ENCODE measurements at regions not wholly inside any gene's neighbourhood (a gene's known extent, or its start where the extent isn't known, plus 50 kb on each side); places are given as distances from the start of the nearest gene placed in this dataset.

DNA sequence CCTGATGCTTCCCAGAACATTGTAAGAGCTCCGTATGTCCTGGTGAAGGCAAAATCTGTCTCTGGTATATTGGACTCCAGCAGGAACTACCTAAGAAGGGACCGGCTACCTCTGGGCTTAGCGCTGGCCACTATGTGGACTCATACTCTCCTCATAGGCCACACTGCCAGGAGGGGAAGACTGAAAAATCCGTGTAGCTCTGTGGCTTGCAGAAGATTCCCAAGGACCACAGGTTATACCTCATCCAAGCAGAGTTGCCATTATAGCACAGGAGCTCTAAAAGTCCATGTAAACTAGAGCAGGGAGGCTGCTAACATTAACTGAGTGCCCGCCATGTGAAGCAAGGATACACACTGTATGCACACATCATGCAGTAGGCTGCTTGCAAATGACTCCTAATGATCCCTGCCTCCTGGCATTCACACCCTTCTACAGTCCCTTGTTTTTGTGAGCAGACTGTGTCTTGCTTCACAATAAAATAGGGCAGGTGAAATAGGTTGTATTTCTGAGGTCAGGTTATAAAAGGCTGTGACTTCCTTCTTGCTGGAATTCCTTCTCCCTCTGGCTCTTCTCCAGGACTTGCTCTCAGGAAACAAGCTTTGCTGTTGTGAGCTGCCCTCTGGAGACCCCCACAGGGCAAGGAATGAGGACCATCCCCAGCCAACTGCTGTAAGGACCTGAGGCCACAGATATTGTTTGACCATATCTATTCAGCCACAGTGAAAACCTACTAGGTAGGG is 192.6 kb upstream of the UBL3 start:
- no peaks in the 10 kb centered on the region for H3K36me3 Mint-ChIP-seq (ENCODE audit: unreplicated experiment)
- H3K4me3 Mint-ChIP-seq (ENCODE audit: unreplicated experiment) = no peak overlapping the region
- no peaks in the 10 kb centered on the region for H3K9me3 Mint-ChIP-seq (ENCODE audit: unreplicated experiment)
- H3K27ac Mint-ChIP-seq (ENCODE audit: unreplicated experiment) = no peak overlapping the region
- DNase-seq (ENCODE audit: extremely low spot score, unreplicated experiment) = peak; percentile 46
- peaks cover 5% of the 10 kb centered on the region for H3K4me1 Mint-ChIP-seq (ENCODE audit: unreplicated experiment)
- TF ChIP-seq, protein P1, sequence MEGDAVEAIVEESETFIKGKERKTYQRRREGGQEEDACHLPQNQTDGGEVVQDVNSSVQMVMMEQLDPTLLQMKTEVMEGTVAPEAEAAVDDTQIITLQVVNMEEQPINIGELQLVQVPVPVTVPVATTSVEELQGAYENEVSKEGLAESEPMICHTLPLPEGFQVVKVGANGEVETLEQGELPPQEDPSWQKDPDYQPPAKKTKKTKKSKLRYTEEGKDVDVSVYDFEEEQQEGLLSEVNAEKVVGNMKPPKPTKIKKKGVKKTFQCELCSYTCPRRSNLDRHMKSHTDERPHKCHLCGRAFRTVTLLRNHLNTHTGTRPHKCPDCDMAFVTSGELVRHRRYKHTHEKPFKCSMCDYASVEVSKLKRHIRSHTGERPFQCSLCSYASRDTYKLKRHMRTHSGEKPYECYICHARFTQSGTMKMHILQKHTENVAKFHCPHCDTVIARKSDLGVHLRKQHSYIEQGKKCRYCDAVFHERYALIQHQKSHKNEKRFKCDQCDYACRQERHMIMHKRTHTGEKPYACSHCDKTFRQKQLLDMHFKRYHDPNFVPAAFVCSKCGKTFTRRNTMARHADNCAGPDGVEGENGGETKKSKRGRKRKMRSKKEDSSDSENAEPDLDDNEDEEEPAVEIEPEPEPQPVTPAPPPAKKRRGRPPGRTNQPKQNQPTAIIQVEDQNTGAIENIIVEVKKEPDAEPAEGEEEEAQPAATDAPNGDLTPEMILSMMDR (IDR thresholded peaks at IDR 0.05) = no peak
- no peaks in the 10 kb centered on the region for H3K27me3 Mint-ChIP-seq (ENCODE audit: unreplicated experiment)

DNA sequence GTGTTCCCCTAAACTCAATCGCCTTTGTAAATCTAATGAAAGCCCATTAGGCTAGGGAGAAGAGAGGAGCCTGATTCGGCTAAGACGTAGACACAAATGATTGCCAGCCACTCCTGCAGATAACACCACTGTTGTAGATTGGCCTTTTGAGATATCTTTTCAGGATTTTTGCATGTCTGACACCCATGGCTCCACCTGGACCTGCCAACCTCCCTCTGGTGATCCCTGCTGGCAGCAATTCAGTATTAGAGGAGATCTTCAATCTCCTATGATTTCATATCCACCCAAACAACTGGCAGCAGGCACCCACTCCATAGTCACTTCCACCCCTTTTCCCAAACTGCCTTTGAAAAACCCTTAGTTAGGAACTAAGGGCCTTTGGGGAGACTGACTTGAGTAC is 191.9 kb upstream of the UBL3 start:
- H3K9me3 Mint-ChIP-seq (ENCODE audit: unreplicated experiment) = no peaks in the 10 kb centered on the region
- DNase-seq (ENCODE audit: extremely low spot score, unreplicated experiment) = no peak
- H3K4me1 Mint-ChIP-seq (ENCODE audit: unreplicated experiment) = peaks cover 8% of the 10 kb centered on the region
- H3K27me3 Mint-ChIP-seq (ENCODE audit: unreplicated experiment) = no peaks in the 10 kb centered on the region
- TF ChIP-seq, protein P1 (IDR thresholded peaks at IDR 0.05) = no peak
- no peaks in the 10 kb centered on the region for H3K36me3 Mint-ChIP-seq (ENCODE audit: unreplicated experiment)
- H3K27ac Mint-ChIP-seq (ENCODE audit: unreplicated experiment) = no peak overlapping the region
- no peak overlapping the region for H3K4me3 Mint-ChIP-seq (ENCODE audit: unreplicated experiment)

DNA sequence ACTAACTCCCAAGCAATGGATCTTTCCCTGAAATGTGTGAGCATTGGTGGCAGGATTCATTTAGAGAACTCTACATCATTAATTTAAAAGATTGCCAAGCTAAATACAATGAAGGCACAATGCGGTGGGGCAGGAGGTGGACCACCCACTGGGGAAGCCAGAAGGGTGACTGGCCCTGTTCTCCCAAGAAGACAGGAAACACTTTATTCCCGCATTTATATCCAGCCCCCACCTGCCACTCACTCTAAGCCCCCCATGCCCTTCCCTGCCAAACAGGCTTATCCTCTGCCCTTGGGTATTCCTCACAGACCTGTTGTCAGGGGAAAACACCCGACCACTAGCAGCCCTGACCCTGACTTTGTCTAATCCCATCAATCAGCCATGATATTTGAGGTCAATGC is 189.1 kb upstream of the UBL3 start:
- Mint-ChIP-seq H3K4me3 (ENCODE audit: unreplicated experiment) (no peak overlapping the region), H3K4me1 (ENCODE audit: unreplicated experiment) (peaks cover 6% of the 10 kb centered on the region), H3K27ac (ENCODE audit: unreplicated experiment) (no peak overlapping the region), H3K36me3 (ENCODE audit: unreplicated experiment) (no peaks in the 10 kb centered on the region), H3K9me3 (ENCODE audit: unreplicated experiment) (no peaks in the 10 kb centered on the region), H3K27me3 (ENCODE audit: unreplicated experiment) (no peaks in the 10 kb centered on the region)
- DNase-seq (ENCODE audit: extremely low spot score, unreplicated experiment) = no peak
- TF ChIP-seq, protein P1 (IDR thresholded peaks at IDR 0.05) = no peak

DNA sequence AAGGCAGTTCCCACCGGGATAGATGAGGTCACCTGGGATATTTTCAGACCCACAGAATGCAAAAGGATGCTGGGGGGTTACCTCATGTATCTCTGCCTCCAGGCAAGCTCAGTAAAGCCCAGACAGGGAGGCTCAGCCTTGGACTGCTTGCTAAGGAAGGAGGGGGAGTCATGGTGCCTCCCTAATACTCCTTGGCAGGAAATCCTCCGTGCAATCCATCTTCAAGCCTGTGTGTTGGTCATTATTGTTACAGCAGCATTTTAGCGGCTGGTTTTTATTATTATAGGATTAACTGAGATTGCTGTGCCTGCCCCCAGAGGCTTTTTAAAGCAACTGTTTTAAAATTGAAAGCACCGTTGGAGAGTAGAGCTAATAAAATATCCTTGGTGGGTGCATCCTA is 188.5 kb upstream of the UBL3 start:
- Mint-ChIP-seq H3K4me3 (ENCODE audit: unreplicated experiment) (no peak overlapping the region), H3K27me3 (ENCODE audit: unreplicated experiment) (no peaks in the 10 kb centered on the region), H3K36me3 (ENCODE audit: unreplicated experiment) (no peaks in the 10 kb centered on the region), H3K4me1 (ENCODE audit: unreplicated experiment) (peaks cover 11% of the 10 kb centered on the region), H3K27ac (ENCODE audit: unreplicated experiment) (no peak overlapping the region), H3K9me3 (ENCODE audit: unreplicated experiment) (no peaks in the 10 kb centered on the region)
- TF ChIP-seq, protein P1 (IDR thresholded peaks at IDR 0.05) = peak; percentile 30
- no peak for DNase-seq (ENCODE audit: extremely low spot score, unreplicated experiment)

DNA sequence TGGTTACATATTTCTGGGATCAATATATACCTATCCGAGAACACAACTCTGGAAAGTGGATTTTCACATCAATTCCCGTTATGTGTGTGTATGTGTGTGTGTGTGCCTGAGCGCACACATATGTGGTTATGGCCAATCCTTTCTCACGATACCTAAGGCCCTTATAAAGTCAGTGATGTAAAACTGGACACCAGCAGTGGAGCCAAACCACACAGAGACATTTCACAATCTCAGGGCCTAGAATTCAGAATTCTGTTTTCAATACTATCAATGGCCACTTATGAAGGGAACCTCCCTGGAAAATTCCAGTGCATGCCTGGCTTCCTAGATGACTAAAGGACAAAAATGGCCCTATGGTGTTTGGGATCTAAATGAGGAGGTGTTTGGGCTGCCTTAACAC is 187.3 kb upstream of the UBL3 start:
- no peak for DNase-seq (ENCODE audit: extremely low spot score, unreplicated experiment)
- Mint-ChIP-seq H3K36me3 (ENCODE audit: unreplicated experiment) (no peaks in the 10 kb centered on the region), H3K9me3 (ENCODE audit: unreplicated experiment) (no peaks in the 10 kb centered on the region), H3K27ac (ENCODE audit: unreplicated experiment) (no peak overlapping the region), H3K4me1 (ENCODE audit: unreplicated experiment) (peaks cover 20% of the 10 kb centered on the region), H3K4me3 (ENCODE audit: unreplicated experiment) (no peak overlapping the region), H3K27me3 (ENCODE audit: unreplicated experiment) (no peaks in the 10 kb centered on the region)
- TF ChIP-seq, protein P1 (IDR thresholded peaks at IDR 0.05) = no peak

Measured in osteocyte (in vitro differentiated cells).